NCI-H2029 (cell line): ENCODE measurements at regions not wholly inside any gene's neighbourhood (a gene's known extent, or its start where the extent isn't known, plus 50 kb on each side); places are given as distances from the start of the nearest gene placed in this dataset.

ENCODE experiments used
- DNase-seq: peaks from one replicate; lab custom pipeline; 2025; lab: John Stamatoyannopoulos, UW

DNA sequence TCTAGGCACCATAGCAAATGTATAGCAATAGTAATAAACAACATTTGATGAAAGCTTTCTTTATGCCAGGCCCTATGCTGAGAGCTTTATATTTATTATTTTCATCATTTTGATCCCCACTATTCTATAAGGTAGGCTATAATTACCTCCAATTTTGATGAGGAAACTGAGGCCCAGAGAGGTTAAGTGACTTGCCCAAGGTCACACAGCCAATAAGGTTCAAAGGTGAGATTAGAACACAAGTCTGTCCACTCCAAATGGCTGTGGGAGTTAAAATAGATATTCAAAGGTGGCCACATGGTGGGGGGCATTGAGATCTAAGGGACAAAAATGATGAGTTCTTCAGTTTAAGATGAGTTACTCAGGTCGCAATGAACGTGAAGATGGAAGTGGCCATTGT, 269.9 kb downstream of the BMP7 start:
- DNase-seq, result no peak

DNA sequence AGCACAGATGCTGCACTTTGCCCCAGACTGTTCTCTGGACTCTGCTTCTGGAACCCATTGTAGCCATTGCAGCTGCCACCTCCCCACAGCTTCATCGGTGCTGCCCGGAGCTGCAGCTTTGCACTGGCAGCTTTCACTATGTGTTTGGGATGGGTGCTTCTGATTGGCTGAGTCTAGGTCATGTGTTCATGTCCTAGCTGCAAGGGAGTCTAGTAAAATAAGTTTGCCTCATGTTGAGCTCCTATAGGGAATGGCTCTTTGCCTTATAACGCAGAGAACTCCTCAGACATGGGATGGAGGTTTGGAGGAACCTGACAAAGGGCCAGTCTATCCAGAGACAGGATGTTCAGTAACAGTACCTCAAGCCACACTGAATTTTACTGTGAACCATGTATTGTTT, 268.0 kb downstream of the BMP7 start:
- DNase-seq, result no peak

DNA sequence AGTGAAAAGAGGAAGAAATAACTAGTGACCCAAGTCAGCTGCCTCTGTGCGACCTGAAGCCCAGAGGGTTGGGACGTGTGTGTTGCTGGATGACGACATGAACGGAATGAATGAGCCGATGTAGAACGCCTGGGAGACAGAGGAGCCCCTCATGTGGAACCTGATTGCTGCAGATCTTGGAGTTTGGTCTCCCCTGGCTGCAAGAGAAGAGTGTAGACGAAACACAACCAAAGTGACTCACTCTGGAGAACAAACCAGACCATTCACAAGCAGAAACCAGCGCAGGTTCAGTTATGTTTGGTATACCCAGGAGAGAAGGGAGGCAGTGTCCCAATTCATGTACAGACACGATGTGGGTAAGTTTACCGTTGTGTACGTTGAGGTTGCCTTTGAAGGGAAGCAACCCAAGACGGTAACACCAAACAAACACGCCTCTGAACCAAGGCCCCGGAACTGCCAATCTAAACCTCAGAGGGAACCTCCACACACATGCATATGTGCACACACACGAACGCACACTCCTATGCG, 265.9 kb downstream of the BMP7 start:
- DNase-seq, result no peak

DNA sequence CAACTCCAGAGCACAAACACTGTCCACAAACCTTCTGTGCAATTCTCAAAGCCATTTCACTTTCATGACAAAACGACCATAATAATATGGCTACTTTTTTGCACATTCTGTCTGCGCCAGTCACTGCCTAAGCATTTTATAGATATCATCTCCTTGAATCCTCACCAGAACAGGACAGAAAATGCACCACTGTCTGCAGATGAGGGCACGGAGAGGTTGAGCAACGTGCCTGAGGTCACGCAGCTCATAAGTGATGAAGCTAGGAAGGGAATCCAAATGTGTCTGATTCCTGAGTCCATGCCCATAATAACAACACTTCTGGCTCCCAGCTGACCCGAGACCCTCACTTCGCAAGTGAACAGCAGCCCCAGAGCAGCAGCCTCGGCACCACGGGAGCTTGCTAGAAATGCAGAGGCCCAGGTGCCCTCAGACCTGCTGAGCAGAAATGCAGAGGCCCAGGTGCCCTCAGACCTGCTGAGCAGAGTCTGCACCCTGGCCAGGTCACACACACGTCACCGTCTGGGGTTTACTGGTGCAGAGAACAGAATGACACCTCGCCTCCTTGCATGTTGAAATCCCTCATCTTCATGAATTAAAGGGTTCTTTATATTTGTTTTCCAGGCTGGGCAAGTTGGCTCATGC, 265.2 kb downstream of the BMP7 start:
- no peak for DNase-seq

DNA sequence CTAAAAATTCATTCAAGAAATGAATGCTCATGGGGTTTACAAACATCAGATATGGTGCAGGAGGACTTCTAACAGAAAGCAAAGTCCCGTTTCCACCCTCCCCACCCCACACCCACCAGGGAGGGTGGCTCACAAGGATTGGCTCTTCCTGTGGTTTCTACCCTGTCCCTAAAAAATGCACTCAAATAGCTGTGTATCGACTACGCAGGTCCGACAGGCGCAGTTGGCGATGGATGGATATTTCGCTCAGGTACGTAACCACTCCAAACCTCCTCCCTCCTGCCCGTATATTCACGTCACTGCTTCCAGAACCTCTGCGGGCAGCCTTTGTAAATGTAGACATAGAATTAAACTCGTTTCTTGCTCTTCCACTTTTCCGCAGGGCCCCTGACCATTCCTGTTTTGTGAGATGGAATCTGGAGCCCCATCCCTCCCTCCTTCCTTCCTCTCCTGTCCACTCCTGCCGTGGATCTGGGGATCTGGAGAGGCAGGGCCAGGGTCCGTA, 264.3 kb downstream of the BMP7 start:
- no peak for DNase-seq

DNA sequence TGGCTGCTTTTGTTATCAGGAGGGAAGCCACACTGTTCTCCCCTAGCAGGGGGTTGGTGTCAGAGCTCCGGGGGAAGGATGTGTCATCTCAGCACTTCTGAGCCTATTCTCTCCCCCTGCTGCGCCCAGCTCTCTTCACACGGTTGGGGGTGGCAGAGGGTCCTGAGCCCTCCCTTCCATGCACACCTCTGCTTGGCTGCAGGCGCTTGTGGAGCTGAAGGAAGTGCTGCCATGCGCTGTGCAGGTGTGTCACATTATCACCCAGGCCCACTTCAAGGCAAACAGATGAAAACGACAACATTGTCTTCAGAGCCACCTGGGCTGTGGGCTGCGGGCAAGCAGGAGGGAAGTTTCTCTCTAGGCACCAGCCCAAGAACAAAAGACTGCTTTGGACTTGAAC, 263.4 kb downstream of the BMP7 start:
- no peak for DNase-seq

DNA sequence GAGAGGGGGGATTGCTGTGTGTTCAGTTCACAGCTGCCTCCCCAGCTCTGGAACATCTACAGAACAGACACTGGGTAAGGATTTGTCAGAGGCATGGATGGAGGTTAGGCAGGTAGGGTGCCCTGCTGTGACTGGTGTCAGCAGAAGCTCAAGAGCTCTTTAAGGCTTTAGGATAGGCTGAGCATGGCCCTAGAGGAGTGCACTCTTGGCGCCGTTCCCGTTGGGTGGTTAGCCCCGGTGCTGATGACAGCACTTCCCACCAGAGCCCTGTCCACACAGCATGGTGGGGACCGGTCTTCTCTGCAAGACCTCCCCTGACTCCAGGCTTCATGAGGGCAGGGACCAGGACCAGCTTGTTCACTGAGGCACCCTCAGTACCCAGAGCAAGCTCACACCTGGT, 262.0 kb downstream of the BMP7 start:
- no peak for DNase-seq

DNA sequence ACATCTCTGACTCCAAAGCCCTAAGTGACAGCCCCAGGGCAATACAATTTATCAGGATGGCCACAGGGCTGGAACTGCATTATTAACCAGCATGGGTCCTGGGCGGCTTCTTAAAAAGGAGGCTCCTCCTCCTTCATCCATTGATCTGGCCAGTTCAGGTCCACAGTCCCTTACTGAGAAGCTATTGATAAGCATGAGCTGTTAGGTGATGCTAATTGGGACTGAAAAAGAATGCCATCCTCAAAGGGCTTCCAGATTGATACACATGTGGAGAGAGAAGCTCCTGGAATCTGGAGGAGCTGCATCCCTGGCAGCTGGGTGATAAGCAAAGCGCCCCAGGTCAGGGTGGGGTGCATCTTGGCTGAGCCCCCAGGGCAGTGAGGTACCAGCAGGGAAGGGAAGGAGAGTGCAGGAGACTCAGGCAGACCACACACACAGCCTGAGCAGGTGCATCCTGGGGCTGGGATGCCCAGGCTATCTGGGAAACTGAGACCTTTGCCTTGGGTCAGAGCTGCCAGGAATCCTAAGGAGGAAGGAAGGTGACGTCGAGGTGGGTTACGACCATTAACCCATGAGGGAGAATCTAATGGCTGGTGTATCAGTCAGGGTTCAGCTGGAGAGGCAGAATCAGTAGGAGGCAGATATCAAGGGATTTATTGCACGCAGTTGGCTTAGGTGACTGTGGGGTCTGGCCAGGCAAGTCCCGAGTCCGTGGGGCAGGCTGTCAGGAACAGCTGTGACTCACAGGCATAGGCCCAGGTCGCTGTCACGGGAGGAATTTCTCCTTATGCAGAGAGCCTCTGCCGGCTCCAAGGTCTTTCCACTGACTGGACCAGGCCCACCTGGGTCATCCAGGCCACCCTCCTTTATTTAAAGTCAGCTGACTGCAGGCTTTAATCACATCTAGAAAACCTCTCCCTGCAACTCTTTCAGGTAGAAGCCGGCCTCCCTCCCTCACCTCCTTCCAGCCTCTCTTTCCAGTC, 261.2 kb downstream of the BMP7 start:
- DNase-seq, result no peak

DNA sequence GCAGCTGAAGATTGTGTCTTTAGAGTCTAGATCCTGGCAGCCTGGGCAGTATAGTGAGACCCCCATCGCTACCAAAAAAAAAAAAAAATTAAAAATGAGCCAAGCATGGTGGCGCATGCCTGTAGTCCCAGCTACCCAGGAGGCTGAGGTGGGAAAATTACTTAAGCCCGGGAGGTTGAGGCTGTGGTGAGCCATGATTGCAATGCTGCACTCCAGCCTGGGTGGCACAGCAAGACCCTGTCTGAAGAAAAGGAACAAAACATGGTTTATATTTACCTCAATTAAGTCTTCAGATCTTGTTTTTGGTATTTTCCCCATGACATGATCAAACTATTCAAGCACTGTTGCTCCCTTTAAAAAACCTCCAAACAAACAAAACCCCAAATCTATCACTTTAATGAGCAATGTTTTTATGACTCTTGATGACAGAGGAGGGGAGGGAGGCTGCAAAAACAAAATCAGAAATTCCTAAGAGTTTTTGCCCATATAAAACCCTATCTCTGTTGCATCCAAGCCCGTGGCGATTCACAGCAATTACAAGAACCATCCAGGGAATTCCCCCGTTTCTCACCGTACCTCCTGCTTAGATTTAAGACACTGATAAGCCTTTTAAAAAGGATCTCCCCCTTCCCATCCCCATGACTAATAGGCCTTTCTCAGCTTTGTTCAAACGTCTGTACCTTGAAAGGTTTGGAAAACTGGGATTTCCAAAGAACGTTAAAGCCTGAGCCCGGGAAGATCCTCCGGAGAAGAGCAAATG, 259.9 kb downstream of the BMP7 start:
- no peak for DNase-seq

DNA sequence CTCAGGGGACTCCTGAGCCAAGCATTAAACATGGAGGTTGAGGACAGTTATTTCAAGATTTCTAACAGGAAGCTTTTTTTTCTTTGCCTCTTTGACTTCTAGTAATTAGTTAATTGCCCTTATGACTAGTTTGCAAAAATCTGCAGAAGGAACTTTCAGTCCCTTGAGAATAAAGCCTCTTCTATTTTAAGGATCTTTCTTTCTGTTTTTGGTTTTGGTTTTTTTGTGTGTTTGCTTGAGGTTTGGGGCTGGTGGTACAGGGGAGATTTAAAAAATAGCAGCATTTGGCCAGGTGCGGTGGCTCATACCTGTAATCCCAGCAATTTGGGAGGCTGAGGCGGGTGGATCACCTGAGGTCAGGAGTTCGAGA, 259.3 kb downstream of the BMP7 start:
- DNase-seq, result no peak

DNA sequence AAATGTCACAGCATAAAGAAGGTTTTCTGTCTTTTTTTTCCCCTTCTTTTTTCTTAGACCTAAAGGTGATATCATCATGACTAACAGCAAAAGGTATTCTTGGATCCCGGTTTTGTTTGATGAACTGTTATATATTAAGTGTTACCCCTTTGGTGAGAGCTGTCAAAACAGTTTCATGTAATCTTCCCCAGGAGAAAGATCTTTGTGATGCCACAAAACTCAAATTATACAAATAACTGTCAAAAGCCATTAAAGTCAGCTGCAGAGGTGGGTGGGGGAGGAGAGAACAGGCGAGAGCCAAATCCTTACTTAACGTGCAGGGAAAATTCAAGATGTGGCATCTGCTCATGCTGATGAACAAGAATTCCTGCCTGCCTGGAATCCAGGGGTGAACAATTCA, 258.2 kb downstream of the BMP7 start:
- no peak for DNase-seq

DNA sequence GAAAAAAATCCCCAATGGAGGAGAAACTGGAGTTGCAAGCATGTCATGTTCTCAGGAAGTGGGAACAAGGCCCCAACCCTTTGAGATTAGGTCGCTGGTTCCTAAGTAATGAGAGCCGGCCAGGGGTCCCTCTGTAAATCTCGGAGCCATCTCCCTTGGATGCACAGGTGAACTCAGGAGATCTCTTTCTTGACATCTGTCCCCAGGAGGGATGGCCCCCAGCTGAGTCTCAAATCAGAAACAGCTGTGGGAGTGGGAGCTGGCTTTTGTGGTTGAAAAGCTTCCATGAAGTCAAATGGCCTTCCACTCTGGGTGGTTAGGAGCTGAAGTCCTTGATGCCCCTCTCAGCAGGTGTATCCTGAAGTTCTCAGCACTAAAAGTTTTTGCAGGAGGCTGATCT, 257.1 kb downstream of the BMP7 start:
- DNase-seq, result no peak

DNA sequence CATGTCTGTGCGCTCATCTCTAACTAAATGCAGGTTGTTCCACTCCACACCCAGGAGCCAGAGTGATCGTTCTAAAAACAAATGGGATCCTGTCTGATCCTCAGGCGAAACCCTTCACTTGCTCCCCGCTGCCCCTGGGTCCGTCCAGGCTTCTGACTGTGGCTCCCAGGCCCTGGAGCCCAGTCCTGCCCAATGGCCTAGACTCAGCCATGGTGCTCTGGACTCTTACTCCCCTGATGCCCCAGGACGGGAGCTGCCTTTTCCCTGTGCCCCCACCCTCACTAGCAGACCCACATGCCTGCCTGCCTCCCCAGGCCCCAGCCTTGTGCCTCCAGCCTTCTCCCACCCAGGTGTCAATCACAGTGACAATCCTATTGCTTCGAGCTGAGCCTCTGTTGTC, 256.7 kb downstream of the BMP7 start:
- DNase-seq, result no peak

DNA sequence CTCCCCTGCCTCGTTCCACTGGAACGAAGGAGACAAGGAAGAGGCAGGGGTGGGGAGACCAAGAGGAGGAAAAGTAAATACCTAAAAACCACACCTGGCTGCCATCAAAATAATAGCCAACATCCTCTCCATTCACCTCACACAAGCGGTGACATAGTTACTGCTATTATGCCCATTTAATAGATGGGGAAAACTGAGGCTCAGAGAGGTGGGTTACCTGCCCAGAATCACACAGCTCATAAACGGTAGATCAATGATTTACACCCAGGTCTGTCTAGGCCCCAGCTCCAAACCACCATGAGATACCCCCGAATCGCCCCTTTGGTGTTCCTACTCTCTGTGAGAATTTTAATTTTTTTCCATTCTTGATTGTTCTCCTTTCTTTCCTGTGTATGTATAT, 253.8 kb downstream of the BMP7 start:
- DNase-seq, result no peak

DNA sequence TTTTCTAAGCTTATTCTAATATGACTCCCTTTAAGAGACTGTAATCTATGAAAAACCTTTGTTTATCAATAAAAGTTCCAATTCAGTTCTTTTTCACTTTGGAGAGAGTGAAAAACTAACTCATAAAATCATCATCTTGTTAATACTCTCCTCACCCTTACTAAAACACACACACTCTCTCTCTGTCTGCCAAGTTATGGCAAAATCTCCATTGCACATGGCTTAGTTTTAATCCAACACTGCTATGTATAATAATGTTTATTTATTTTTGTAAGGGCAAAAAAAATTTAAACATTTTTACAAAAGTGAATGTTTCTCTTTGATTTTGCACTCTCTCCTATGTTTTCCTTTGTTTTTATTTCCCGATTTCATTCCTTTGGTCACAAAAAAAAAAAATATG, 253.2 kb downstream of the BMP7 start:
- no peak for DNase-seq

DNA sequence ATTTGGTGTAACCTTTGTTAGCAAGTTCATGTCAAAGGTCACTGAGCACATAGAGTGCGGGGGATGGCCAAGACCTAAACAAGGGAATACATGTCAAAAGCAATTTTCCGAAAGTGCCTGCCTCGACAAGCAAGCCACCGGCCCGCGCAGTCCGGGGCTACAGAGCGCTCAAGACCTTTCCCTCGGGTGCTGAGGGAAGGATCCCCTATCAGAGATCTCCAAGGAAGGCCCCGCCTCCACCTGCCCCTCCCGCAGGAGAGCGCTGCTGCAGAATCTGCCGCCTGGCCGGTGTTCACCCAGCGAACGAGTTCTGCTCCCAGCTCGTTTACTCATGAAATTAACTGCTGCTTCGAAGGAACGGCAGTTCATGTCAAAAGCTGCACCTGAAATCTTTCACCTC, 252.7 kb downstream of the BMP7 start:
- DNase-seq, result no peak

DNA sequence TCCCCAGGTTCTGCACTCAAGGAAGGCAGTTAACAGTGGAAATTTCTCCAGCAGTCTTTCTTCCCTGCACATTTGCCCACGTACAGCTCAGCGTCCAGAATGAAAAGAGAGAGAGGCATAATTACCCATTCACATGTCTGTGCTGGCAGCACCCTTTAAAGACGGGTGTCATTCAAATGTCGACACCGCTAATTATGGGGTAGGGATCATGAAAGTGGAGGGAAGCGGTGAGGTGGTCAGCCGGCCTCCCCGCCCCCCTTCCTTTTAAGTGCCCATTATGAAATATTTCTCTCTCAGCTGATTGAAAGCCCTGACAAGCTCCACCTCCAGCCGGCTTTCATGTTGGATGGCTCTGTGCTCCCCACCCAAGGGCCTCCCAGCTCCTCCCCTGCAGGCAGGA, 246.1 kb downstream of the BMP7 start:
- DNase-seq, result no peak

DNA sequence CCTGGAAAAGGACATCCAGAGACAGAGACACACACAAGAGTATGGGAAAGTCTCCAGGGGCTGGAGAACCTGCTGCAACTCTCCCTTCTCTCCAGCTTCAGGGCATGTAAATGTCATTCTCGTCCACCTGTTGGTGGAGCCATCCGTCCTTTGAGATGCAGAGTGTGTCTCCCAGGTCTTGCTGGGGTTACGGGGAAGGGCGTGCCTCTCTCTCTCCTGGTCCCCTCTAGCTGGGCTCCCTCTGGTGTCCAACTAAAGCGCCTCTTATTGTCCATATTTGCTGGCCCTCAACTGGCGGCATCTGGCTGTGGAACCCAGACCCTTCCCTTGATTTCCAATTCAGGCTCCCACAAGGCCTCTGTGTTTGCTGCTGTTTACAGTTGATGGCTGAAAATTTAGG, 244.1 kb downstream of the BMP7 start:
- DNase-seq, result no peak

DNA sequence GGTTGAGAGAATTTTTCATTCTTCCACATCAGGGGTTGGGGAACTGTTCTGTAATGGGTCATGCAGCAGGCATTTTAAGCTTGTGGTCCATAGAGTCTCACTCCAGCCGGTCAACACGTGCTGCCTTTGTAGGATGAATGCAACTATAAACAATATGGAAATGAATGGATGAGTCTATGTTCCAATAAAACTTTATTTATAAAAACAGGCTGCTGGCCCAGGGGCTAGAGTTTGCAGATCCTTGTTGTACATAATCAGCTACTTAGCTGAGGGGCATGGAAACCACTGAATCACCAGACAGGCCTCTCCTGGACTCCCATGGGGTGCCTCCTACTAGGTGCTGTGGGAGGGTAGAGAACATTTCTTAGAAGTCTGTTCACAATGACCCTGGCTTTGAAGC, 243.4 kb downstream of the BMP7 start:
- DNase-seq, result no peak

DNA sequence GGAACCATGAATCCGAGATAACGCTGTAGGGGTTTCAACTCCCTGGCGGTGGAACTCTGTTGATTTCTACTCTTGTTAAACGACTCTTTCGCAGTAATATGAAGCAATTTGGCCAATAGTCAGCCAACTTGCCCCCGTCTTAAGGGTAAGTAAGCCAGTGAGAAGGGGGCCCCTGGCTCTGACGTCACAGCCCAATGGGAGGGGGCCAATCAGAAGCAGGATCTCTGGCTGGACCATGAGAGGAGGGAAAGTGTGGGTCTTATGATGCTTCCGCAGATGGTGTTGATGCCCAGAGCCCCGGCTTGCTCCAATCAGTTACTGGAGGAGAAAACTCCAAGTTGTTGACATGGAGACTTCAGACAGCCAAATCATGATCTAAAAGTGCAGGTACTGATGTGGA, 242.4 kb downstream of the BMP7 start:
- no peak for DNase-seq

DNA sequence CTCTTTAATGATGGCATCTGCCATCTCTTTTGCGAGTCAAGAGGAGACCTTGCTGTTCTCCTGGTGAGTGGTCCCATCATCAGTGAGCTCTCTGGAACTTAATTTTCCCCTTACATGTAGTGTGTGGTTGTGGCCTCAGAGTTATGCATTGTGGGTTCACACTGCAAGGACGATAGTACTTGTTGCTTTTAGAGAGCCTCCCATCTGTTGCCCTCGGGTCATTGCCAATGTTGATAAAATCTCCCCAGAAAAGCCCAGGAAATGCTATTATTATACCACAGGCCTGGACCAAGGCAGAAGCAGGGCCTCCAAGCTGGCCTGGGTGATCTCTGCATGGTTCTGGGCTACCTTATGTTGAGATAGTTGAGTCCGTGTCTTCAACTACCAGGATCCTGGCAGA, 241.6 kb downstream of the BMP7 start:
- DNase-seq, result no peak

DNA sequence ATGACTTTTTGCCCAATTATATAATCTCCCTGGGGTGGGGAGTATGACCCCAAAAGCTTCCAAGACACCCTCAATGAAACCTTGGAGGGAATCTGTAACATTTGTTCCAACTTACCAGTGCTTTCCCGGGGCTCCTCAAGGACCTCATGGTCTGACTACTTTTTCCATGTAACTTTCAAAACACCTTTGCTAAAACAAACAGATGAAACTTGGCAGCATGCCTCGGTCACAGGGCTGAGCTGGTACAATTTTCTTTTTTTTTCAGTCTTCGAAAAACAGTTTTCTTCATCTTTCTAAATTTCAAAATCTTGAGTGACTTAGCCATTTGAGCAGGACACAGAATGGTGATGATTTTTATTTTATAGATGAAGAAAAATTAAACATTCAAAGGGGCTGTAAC, 241.2 kb downstream of the BMP7 start:
- DNase-seq, result no peak
